HEK293 (cell line): ENCODE measurements at regions not wholly inside any gene's neighbourhood (a gene's known extent, or its start where the extent isn't known, plus 50 kb on each side); places are given as distances from the start of the nearest gene placed in this dataset.
A peak's percentile ranks its signal among the peaks of the same experiment; 100 is the strongest.

Experiments used
- CTCF ChIA-PET: fragments of 350-600 bp; formaldehyde crosslinking; extraction: SDS; loops from one replicate; lab custom pipeline; 2021; ENCODE audit warnings: antibody characterized with exemption; lab: Yijun Ruan, JAX
- POLR2A ChIA-PET: fragments of 300-600 bp; formaldehyde crosslinking; extraction: SDS; loops from one replicate; lab custom pipeline; 2020; ENCODE audit warnings: antibody characterized with exemption, inconsistent platforms; lab: Yijun Ruan, JAX
- H3K27ac ChIP-seq: fragments of 200-500 bp; sonication (Bioruptor generic); 2 replicates; pipeline ENCODE4 v1.5.1; 2014; ENCODE audit warnings: low read depth, low read length, control low read depth, inconsistent platforms; ENCODE audit errors: extremely low read depth
- H3K36me3 ChIP-seq, 2 experiments: fragments of 200-500 bp in 1 of 2; sonication (Bioruptor generic) in 1 of 2; 1 replicate in 1 of 2; 2 replicates in 1 of 2; pipeline ENCODE4 v1.5.1; 2014 to 2017; ENCODE audit warnings: inconsistent platforms in 2 of 2, low read length in 2 of 2; ENCODE audit not compliant: control insufficient read depth in 2 of 2, insufficient read depth in 1 of 2
- H3K4me1 ChIP-seq: fragments of 200-500 bp; sonication (Bioruptor generic); 2 replicates; pipeline ENCODE4 v1.5.1; 2014; ENCODE audit warnings: mild to moderate bottlenecking, low read length, inconsistent platforms; ENCODE audit not compliant: control insufficient read depth, insufficient read depth
- H3K4me3 ChIP-seq: 2 replicates; pipeline ENCODE4 v1.5.1; 2011; ENCODE audit warnings: low read depth, mild to moderate bottlenecking, control low read depth, low read length, moderate library complexity
- H3K9me3 ChIP-seq: fragments of 200-500 bp; sonication (Bioruptor generic); 2 replicates; pipeline ENCODE4 v1.5.1; 2014; ENCODE audit warnings: low read depth, low read length, inconsistent platforms; ENCODE audit not compliant: control insufficient read depth, insufficient read depth
- CTCF ChIP-seq: fragments of 450-650 bp; formaldehyde crosslinking; IDR thresholded peaks from 2 replicates; pipeline ENCODE4 v1.5.1; 2016; ENCODE audit warnings: missing biosample characterization, missing genetic modification characterization
- GLI4 ChIP-seq: fragments of 450-650 bp; formaldehyde crosslinking; IDR thresholded peaks from 2 replicates; pipeline ENCODE4 v1.5.1; 2016; ENCODE audit warnings: missing biosample characterization, missing genetic modification characterization
- GLIS1 ChIP-seq: fragments of 450-650 bp; formaldehyde crosslinking; IDR thresholded peaks from 2 replicates; pipeline ENCODE4 v1.5.1; 2016; ENCODE audit warnings: missing biosample characterization, missing genetic modification characterization
- HOXD13 ChIP-seq: sonication (generic); formaldehyde crosslinking; IDR thresholded peaks from 2 replicates; pipeline ENCODE4 v1.8.0; 2022; ENCODE audit warnings: missing genetic modification reagents, borderline replicate concordance
- MZF1 ChIP-seq: fragments of 450-650 bp; formaldehyde crosslinking; IDR thresholded peaks from 2 replicates; pipeline ENCODE4 v1.5.1; 2017; ENCODE audit warnings: missing biosample characterization, missing genetic modification characterization, borderline replicate concordance
- OSR2 ChIP-seq: fragments of 450-650 bp; formaldehyde crosslinking; IDR thresholded peaks from 2 replicates; pipeline ENCODE4 v1.5.1; 2016; ENCODE audit warnings: missing biosample characterization, missing genetic modification characterization
- PRDM1 ChIP-seq: fragments of 450-650 bp; formaldehyde crosslinking; IDR thresholded peaks from 2 replicates; pipeline ENCODE4; 2016; ENCODE audit warnings: missing biosample characterization, missing genetic modification characterization
- PRDM6 ChIP-seq: fragments of 450-650 bp; formaldehyde crosslinking; IDR thresholded peaks from 2 replicates; pipeline ENCODE4 v1.5.1; 2017; ENCODE audit warnings: missing biosample characterization, missing genetic modification characterization
- SETDB1 ChIP-seq: IDR thresholded peaks from one replicate; pipeline ENCODE4 v1.6.1; 2017; ENCODE audit warnings: mild to moderate bottlenecking, low read length, moderate library complexity, mixed read lengths; ENCODE audit not compliant: insufficient read length
- ZBTB10 ChIP-seq: fragments of 450-650 bp; formaldehyde crosslinking; IDR thresholded peaks from 2 replicates; pipeline ENCODE4 v1.5.1; 2016; ENCODE audit warnings: missing biosample characterization, missing genetic modification characterization
- ZNF391 ChIP-seq: fragments of 450-650 bp; formaldehyde crosslinking; IDR thresholded peaks from 2 replicates; pipeline ENCODE4 v1.5.1; 2016; ENCODE audit warnings: low read depth, missing biosample characterization, missing genetic modification characterization, borderline replicate concordance
- ZNF433 ChIP-seq: fragments of 450-650 bp; formaldehyde crosslinking; IDR thresholded peaks from 2 replicates; pipeline ENCODE4 v1.5.1; 2016; ENCODE audit warnings: missing biosample characterization, missing genetic modification characterization, low read depth
- ZSCAN5A ChIP-seq: fragments of 450-650 bp; formaldehyde crosslinking; IDR thresholded peaks from 2 replicates; pipeline ENCODE4 v1.5.1; 2016; ENCODE audit warnings: missing biosample characterization, missing genetic modification characterization

GRCh38 chr13:48849515-48849914, 126.2 kb upstream of the FNDC3A start:
- CTCF ChIA-PET = no interaction called here
- H3K36me3 ChIP-seq = no peaks in the 10 kb centered on the region
- POLR2A ChIA-PET = no interaction called here
- no peak overlapping the region for H3K27ac ChIP-seq
- H3K9me3 ChIP-seq = no peaks in the 10 kb centered on the region
- TF ChIP-seq ZSCAN5A (no peak), GLIS1 (tag by site-specific recombination) (peak; percentile 43), MZF1 (peak; percentile 54; the same call in 1 of the 2 replicates), OSR2 (tag by site-specific recombination) (peak; percentile 36; the same call in 1 of the 2 replicates)
- no peak overlapping the region for H3K4me3 ChIP-seq
- no peaks in the 10 kb centered on the region for H3K4me1 ChIP-seq

- H3K27ac ChIP-seq = no peak overlapping the region
- POLR2A ChIA-PET = no interaction called here
- H3K4me1 ChIP-seq = peaks cover 3% of the 10 kb centered on the region
- no peaks in the 10 kb centered on the region for H3K36me3 ChIP-seq
- H3K9me3 ChIP-seq = no peaks in the 10 kb centered on the region
- CTCF ChIA-PET = interaction anchor here (0.6 to 1.0 kb wide), 2 partner anchors 11 to 517 kb away, joined by 3 to 4 read pairs; no protein-coding TSS in a partner anchor
- no peak overlapping the region for H3K4me3 ChIP-seq
- no peak for TF ChIP-seq SETDB1
- no peak for TF ChIP-seq ZNF433 (tag by site-specific recombination)
- TF ChIP-seq ZNF391 = no peak
- no peak for TF ChIP-seq ZBTB10 (tag by site-specific recombination)
- no peak for TF ChIP-seq HOXD13
These were observed 124.0 kb upstream of the FNDC3A start for GRCh38 chr13:48851707-48852106.

GRCh38 chr13:48852911-48853727, 122.6 kb upstream of the FNDC3A start:
- ChIA-PET CTCF (interaction anchor here (0.6 kb wide), 1 partner anchor 89 kb away, joined by 3 read pairs; no protein-coding TSS in a partner anchor), POLR2A (no interaction called here)
- H3K4me3 ChIP-seq = no peak overlapping the region
- H3K36me3 ChIP-seq = no peaks in the 10 kb centered on the region
- H3K27ac ChIP-seq = no peak overlapping the region
- no peak for TF ChIP-seq GLI4 (tag by site-specific recombination)
- no peak for TF ChIP-seq CTCF (tag by site-specific recombination)
- TF ChIP-seq PRDM6 (tag by site-specific recombination) = 0 out of 2 replicates have a peak, but pooled peaks have one; percentile 25
- 0 out of 2 replicates have a peak, but pooled peaks have one; percentile 6 for TF ChIP-seq PRDM1 (tag by site-specific recombination)
- H3K4me1 ChIP-seq = peaks cover 3% of the 10 kb centered on the region
- no peaks in the 10 kb centered on the region for H3K9me3 ChIP-seq
